CD14-positive monocyte (primary cell): ENCODE measurements at regions not wholly inside any gene's neighbourhood (a gene's known extent, or its start where the extent isn't known, plus 50 kb on each side); places are given as distances from the start of the nearest gene placed in this dataset.

Experiments
- DNase-seq, 3 donors: peaks; one replicate each; pipeline ENCODE4 v3.0.0-alpha.2; 2011 to 2022
- H2AFZ ChIP-seq: 2 replicates; pipeline ENCODE4 v1.6.0; 2012; ENCODE audit warnings: mild to moderate bottlenecking, low read depth, low read length, inconsistent platforms; ENCODE audit not compliant: insufficient read depth, poor library complexity, severe bottlenecking
- H3K27ac ChIP-seq, 2 donors: 1 replicate in 1 of 2; 2 replicates in 1 of 2; pipeline ENCODE4 v1.5.1; 2012 to 2013; ENCODE audit warnings: low read length in 2 of 2, control low read depth in 1 of 2, inconsistent platforms in 1 of 2, low read depth in 1 of 2, mild to moderate bottlenecking in 1 of 2
- H3K27me3 ChIP-seq, 2 donors: one replicate each; pipeline versions ENCODE4 v1.6.0 to v1.6.1; 2011 to 2013; ENCODE audit warnings: low read length in 2 of 2; ENCODE audit not compliant: control insufficient read depth in 2 of 2, insufficient read depth in 2 of 2
- H3K36me3 ChIP-seq, 2 donors: replicated peaks in 1 of 2; 1 replicate in 1 of 2; 2 replicates in 1 of 2; pipeline versions ENCODE4 v1.5.1 to v1.6.1; 2012 to 2013; ENCODE audit warnings: low read length in 2 of 2, control low read depth in 1 of 2, inconsistent platforms in 1 of 2, mild to moderate bottlenecking in 1 of 2; ENCODE audit not compliant: insufficient read depth in 2 of 2, control insufficient read depth in 1 of 2
- H3K4me1 ChIP-seq, 2 donors: 1 replicate in 1 of 2; 2 replicates in 1 of 2; pipeline versions ENCODE4 v1.5.1 to v1.6.1; 2012 to 2013; ENCODE audit warnings: low read length in 2 of 2, control low read depth in 1 of 2, inconsistent platforms in 1 of 2, mild to moderate bottlenecking in 1 of 2, moderate library complexity in 1 of 2; ENCODE audit not compliant: insufficient read depth in 2 of 2, control insufficient read depth in 1 of 2
- H3K4me2 ChIP-seq: replicated peaks from 2 replicates; pipeline ENCODE3; 2012; ENCODE audit warnings: low read length, moderate library complexity, mild to moderate bottlenecking; ENCODE audit not compliant: poor library complexity, severe bottlenecking; ENCODE audit errors: extremely low read depth
- H3K4me3 ChIP-seq, 3 experiments: fragments of 200-600 bp in 1 of 3; sonication (generic) in 1 of 3; replicated peaks in 1 of 3; 1 replicate in 2 of 3; 2 replicates in 1 of 3; pipeline ENCODE4 v1.5.1; 2011 to 2013; ENCODE audit warnings: low read length in 3 of 3, mild to moderate bottlenecking in 3 of 3, control low read depth in 2 of 3, low read depth in 2 of 3, inconsistent platforms in 1 of 3, moderate library complexity in 1 of 3
- H3K79me2 ChIP-seq: 2 replicates; pipeline ENCODE4 v1.6.0; 2012; ENCODE audit warnings: mild to moderate bottlenecking, control low read depth, inconsistent platforms, low read length, moderate library complexity; ENCODE audit not compliant: insufficient read depth
- H3K9ac ChIP-seq: 2 replicates; pipeline ENCODE4 v1.6.0; 2017; ENCODE audit warnings: low read length, mild to moderate bottlenecking; ENCODE audit not compliant: insufficient read depth, poor library complexity, severe bottlenecking
- H3K9me3 ChIP-seq, 2 donors: replicated peaks in 1 of 2; 1 replicate in 1 of 2; 2 replicates in 1 of 2; pipeline versions ENCODE4 v1.5.1 to v1.6.1; 2012 to 2013; ENCODE audit warnings: low read length in 2 of 2, control low read depth in 1 of 2; ENCODE audit not compliant: control insufficient read depth in 1 of 2, insufficient read depth in 1 of 2
- H4K20me1 ChIP-seq: 2 replicates; pipeline ENCODE4 v1.6.0; 2012; ENCODE audit warnings: mild to moderate bottlenecking, low read length, control low read depth, moderate library complexity; ENCODE audit not compliant: insufficient read depth
- H3K27ac Mint-ChIP-seq, 7 donors: one replicate each; pipeline ENCODE4 v1.8.0; 2020; ENCODE audit warnings: mild to moderate bottlenecking in 7 of 7, mixed read lengths in 7 of 7, moderate library complexity in 6 of 7, inconsistent platforms in 2 of 7
- H3K27me3 Mint-ChIP-seq, 3 donors: one replicate each; pipeline ENCODE4 v1.8.0; 2021 to 2022; ENCODE audit warnings: low read depth in 3 of 3, mild to moderate bottlenecking in 3 of 3, mixed read lengths in 3 of 3, moderate library complexity in 3 of 3, inconsistent platforms in 1 of 3
- H3K36me3 Mint-ChIP-seq, 2 donors: one replicate each; pipeline ENCODE4 v1.8.0; 2020; ENCODE audit warnings: mixed read lengths in 2 of 2, inconsistent platforms in 1 of 2, mild to moderate bottlenecking in 1 of 2
- H3K4me1 Mint-ChIP-seq: one replicate; pipeline ENCODE4 v1.8.0; 2020; ENCODE audit warnings: mild to moderate bottlenecking, mixed read lengths
- H3K4me3 Mint-ChIP-seq, 2 donors: one replicate each; pipeline ENCODE4 v1.8.0; 2020; ENCODE audit warnings: mild to moderate bottlenecking in 2 of 2, mixed read lengths in 2 of 2, moderate library complexity in 1 of 2
- H3K9me3 Mint-ChIP-seq, 7 donors: one replicate each; pipeline ENCODE4 v1.8.0; 2020 to 2022; ENCODE audit warnings: mixed read lengths in 7 of 7, mild to moderate bottlenecking in 6 of 7, moderate library complexity in 6 of 7, inconsistent platforms in 2 of 7
- WGBS: methylation state at CpG from one replicate; pipeline ENCODE4 v1.1.5; 2013; ENCODE audit warnings: missing lambda C conversion rate; ENCODE audit not compliant: insufficient coverage; 5-methylcytosine and 5-hydroxymethylcytosine counted together
- intact Hi-C, 2 donors: fragments of 100-400 bp; cut with micrococcal nuclease; formaldehyde crosslinking; loops; one replicate each; pipeline versions ENCODE4 v1.15.0 to v1.15.1; 2023
- TF ChIP-seq, protein P1 (sequence below): fragments of 200-600 bp; IDR thresholded peaks from one replicate; pipeline ENCODE4 v1.8.0; 2022; ENCODE audit warnings: antibody characterized with exemption, mild to moderate bottlenecking

DNA sequence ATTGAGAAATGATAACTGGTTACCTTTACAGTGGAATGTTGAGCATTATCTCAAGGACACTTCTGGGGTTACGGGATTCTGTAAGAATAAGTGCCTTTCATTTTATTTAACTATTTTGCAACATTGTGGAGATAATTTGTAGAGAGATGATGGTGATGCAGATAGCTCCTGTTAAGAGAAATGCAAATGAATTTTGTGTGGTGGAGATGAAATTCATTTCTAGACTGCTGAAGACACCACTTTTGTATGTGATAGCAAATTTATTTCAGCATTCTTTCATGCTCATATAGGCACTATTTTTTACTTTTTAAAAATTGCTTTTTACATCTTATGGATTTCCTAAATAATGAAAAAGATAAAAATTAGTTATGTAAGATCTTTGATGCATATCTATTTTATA lies 463.3 kb upstream of the CBLB start:
- Histone ChIP-seq H3K4me1 (no peaks in the 10 kb centered on the region), H3K9me3 (no peaks in the 10 kb centered on the region), H2AFZ (no peak overlapping the region), H3K27ac (no peak overlapping the region), H4K20me1 (no peaks in the 10 kb centered on the region), H3K9ac (no peak overlapping the region), H3K27me3 (no peaks in the 10 kb centered on the region), H3K4me3 (no peak overlapping the region), H3K36me3 (no peaks in the 10 kb centered on the region), H3K4me2 (no peak overlapping the region), H3K79me2 (no peaks in the 10 kb centered on the region)
- TF ChIP-seq, protein P1, sequence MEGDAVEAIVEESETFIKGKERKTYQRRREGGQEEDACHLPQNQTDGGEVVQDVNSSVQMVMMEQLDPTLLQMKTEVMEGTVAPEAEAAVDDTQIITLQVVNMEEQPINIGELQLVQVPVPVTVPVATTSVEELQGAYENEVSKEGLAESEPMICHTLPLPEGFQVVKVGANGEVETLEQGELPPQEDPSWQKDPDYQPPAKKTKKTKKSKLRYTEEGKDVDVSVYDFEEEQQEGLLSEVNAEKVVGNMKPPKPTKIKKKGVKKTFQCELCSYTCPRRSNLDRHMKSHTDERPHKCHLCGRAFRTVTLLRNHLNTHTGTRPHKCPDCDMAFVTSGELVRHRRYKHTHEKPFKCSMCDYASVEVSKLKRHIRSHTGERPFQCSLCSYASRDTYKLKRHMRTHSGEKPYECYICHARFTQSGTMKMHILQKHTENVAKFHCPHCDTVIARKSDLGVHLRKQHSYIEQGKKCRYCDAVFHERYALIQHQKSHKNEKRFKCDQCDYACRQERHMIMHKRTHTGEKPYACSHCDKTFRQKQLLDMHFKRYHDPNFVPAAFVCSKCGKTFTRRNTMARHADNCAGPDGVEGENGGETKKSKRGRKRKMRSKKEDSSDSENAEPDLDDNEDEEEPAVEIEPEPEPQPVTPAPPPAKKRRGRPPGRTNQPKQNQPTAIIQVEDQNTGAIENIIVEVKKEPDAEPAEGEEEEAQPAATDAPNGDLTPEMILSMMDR = no peak
- Mint-ChIP-seq H3K4me1 (no peaks in the 10 kb centered on the region), H3K36me3 (no peaks in the 10 kb centered on the region), H3K27ac (no peak overlapping the region), H3K27me3 (peaks cover 0 to 2% (median 0%) of the 10 kb centered on the region in 3 donors), H3K4me3 (no peak overlapping the region), H3K9me3 (peaks cover 0 to 2% (median 0%) of the 10 kb centered on the region in 7 donors)
- no peak for DNase-seq
- intact Hi-C loops = no loop called here
- no CpG with 5 or more reads among the region's 1 CpG for WGBS

DNA sequence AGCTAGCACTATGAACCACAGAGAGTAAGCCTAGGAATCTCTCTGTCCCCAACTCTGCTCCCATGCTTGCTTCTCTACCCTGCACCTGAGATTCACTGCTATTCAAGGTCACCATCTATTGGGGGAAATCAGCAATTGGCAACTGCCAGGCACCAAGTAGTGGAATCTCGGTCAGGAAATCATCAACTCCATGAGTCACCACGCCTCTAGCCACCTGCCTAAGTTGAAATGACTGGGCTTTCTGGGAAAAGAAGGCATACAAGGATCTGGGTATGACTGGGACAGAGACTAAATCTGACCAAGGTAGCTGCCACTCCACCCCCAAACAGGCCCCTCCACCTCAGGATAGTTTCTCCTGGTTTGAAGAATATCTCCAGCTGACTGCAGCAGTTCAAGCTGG lies 464.1 kb upstream of the CBLB start:
- no peak overlapping the region for H3K27ac ChIP-seq
- Mint-ChIP-seq H3K4me1 (no peaks in the 10 kb centered on the region), H3K27me3 (peaks cover 0 to 2% (median 0%) of the 10 kb centered on the region in 3 donors), H3K27ac (no peak overlapping the region), H3K4me3 (no peak overlapping the region), H3K9me3 (peaks cover 0 to 5% (median 0%) of the 10 kb centered on the region in 7 donors), H3K36me3 (no peaks in the 10 kb centered on the region)
- no peak overlapping the region for H3K4me3 ChIP-seq
- TF ChIP-seq, protein P1 = no peak
- H4K20me1 ChIP-seq = no peaks in the 10 kb centered on the region
- no peak overlapping the region for H2AFZ ChIP-seq
- no peak overlapping the region for H3K4me2 ChIP-seq
- intact Hi-C loops = no loop called here
- no peaks in the 10 kb centered on the region for H3K4me1 ChIP-seq
- H3K79me2 ChIP-seq = no peaks in the 10 kb centered on the region
- no peak for DNase-seq
- H3K9ac ChIP-seq = no peak overlapping the region
- H3K9me3 ChIP-seq = no peaks in the 10 kb centered on the region
- no peaks in the 10 kb centered on the region for H3K36me3 ChIP-seq
- WGBS = no CpG with 5 or more reads among the region's 2 CpGs
- no peaks in the 10 kb centered on the region for H3K27me3 ChIP-seq
